GM08714 (cell line): ENCODE measurements at regions not wholly inside any gene's neighbourhood (a gene's known extent, or its start where the extent isn't known, plus 50 kb on each side); places are given as distances from the start of the nearest gene placed in this dataset.
"Not testable (repeated sequence)": the region's sequence is repeated elsewhere in the genome, so short reads cannot be mapped to it uniquely, and the experiment has no call there.

Experiments used
- H3K4me3 ChIP-seq: fragments of 200-500 bp; sonication (Bioruptor generic); 2 replicates; pipeline ENCODE4 v1.5.1; 2014; ENCODE audit warnings: mild to moderate bottlenecking, low read length, inconsistent platforms
- ZNF274 ChIP-seq: IDR thresholded peaks from 2 replicates; pipeline ENCODE4 v1.6.1; 2012; ENCODE audit warnings: mild to moderate bottlenecking, low read depth, low read length

- H3K4me3 ChIP-seq: no peak overlapping the region
- TF ChIP-seq ZNF274: no peak
Measured at GRCh38 chr14:43313719-43314118, 1193.4 kb downstream of the FSCB start.

- TF ChIP-seq ZNF274: no peak
- H3K4me3 ChIP-seq: no peak overlapping the region
Measured at GRCh38 chr14:43308421-43309110, 1198.5 kb downstream of the FSCB start.

GRCh38 chr14:43307836-43308235 lies 1199.2 kb downstream of the FSCB start:
- H3K4me3 ChIP-seq: no peak overlapping the region
- TF ChIP-seq ZNF274: no peak

GRCh38 chr14:43306053-43306452 lies 1201.0 kb downstream of the FSCB start:
- H3K4me3 ChIP-seq: no peak overlapping the region
- TF ChIP-seq ZNF274: no peak

GRCh38 chr14:43297794-43298193 lies 1209.3 kb downstream of the FSCB start:
- no peak overlapping the region for H3K4me3 ChIP-seq
- no peak for TF ChIP-seq ZNF274

- H3K4me3 ChIP-seq: not testable (repeated sequence)
Measured at GRCh38 chr14:43296061-43296460, 1211.0 kb downstream of the FSCB start.

- no peak overlapping the region for H3K4me3 ChIP-seq
- no peak for TF ChIP-seq ZNF274
Measured at GRCh38 chr14:43285575-43285974, 1221.5 kb downstream of the FSCB start.

- TF ChIP-seq ZNF274: no peak
- no peak overlapping the region for H3K4me3 ChIP-seq
Measured at GRCh38 chr14:43260056-43260455, 1247.0 kb downstream of the FSCB start.

GRCh38 chr14:43258396-43258795 lies 1248.7 kb downstream of the FSCB start:
- H3K4me3 ChIP-seq: no peak overlapping the region
- no peak for TF ChIP-seq ZNF274

GRCh38 chr14:43256996-43257395 lies 1250.1 kb downstream of the FSCB start:
- not testable (repeated sequence) for H3K4me3 ChIP-seq

GRCh38 chr14:43252866-43253265 lies 1254.2 kb downstream of the FSCB start:
- no peak for TF ChIP-seq ZNF274
- no peak overlapping the region for H3K4me3 ChIP-seq

- no peak for TF ChIP-seq ZNF274
- no peak overlapping the region for H3K4me3 ChIP-seq
Measured at GRCh38 chr14:43249591-43249990, 1257.5 kb downstream of the FSCB start.

GRCh38 chr14:43249116-43249515 lies 1258.0 kb downstream of the FSCB start:
- H3K4me3 ChIP-seq: no peak overlapping the region
- TF ChIP-seq ZNF274: no peak

GRCh38 chr14:43247877-43248276 lies 1259.2 kb downstream of the FSCB start:
- TF ChIP-seq ZNF274: no peak

GRCh38 chr14:43244142-43244625 lies 1262.9 kb downstream of the FSCB start:
- no peak for TF ChIP-seq ZNF274
- no peak overlapping the region for H3K4me3 ChIP-seq

More at GRCh38 chr14:43247877-43248276, 1259.2 kb downstream of the FSCB start:
- no peak overlapping the region for H3K4me3 ChIP-seq

- no peak overlapping the region for H3K4me3 ChIP-seq
- no peak for TF ChIP-seq ZNF274
Measured at GRCh38 chr14:43243168-43243567, 1263.9 kb downstream of the FSCB start.
